Neural progenitor cell (in vitro differentiated cells): ENCODE measurements at regions not wholly inside any gene's neighbourhood (a gene's known extent, or its start where the extent isn't known, plus 50 kb on each side); places are given as distances from the start of the nearest gene placed in this dataset.

Experiments used
- EZH2 ChIP-seq: fragments of 200-600 bp; sonication (generic); IDR thresholded peaks from 2 replicates; pipeline ENCODE4 v1.6.1; 2017; ENCODE audit warnings: antibody characterized with exemption, mild to moderate bottlenecking, moderate library complexity
- EZH2phosphoT487 ChIP-seq: fragments of 200-600 bp; sonication (generic); IDR thresholded peaks from 2 replicates; pipeline ENCODE4 v1.6.1; 2017; ENCODE audit warnings: antibody characterized with exemption
- TF ChIP-seq, protein P1 (sequence below): fragments of 200-600 bp; sonication (generic); IDR thresholded peaks from 2 replicates; pipeline ENCODE4 v1.5.1; 2017; ENCODE audit warnings: antibody characterized with exemption, mild to moderate bottlenecking

DNA sequence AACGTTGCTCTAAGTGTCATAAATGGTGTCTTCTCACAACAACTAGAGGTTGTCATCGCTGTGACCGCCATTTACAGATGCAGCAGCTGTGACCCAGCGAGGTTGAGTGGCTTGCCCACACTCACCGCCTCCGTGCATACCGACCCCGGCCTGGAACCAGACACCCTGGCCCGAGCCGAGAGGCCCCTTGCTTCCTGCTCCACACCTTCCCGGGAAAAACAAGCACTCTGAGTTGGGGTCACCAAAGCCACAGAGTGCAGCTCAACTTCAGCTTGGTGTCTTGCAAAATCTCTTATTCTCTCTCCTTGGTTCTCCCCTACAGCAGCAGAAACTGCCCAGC lies 115.7 kb upstream of the PPP2R2D start:
- TF ChIP-seq, protein P1, sequence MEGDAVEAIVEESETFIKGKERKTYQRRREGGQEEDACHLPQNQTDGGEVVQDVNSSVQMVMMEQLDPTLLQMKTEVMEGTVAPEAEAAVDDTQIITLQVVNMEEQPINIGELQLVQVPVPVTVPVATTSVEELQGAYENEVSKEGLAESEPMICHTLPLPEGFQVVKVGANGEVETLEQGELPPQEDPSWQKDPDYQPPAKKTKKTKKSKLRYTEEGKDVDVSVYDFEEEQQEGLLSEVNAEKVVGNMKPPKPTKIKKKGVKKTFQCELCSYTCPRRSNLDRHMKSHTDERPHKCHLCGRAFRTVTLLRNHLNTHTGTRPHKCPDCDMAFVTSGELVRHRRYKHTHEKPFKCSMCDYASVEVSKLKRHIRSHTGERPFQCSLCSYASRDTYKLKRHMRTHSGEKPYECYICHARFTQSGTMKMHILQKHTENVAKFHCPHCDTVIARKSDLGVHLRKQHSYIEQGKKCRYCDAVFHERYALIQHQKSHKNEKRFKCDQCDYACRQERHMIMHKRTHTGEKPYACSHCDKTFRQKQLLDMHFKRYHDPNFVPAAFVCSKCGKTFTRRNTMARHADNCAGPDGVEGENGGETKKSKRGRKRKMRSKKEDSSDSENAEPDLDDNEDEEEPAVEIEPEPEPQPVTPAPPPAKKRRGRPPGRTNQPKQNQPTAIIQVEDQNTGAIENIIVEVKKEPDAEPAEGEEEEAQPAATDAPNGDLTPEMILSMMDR, result no peak
- TF ChIP-seq EZH2phosphoT487 (no peak), EZH2 (no peak)
